ENCODE measurements at regions not wholly inside any gene's neighbourhood (a gene's known extent, or its start where the extent isn't known, plus 50 kb on each side); places are given as distances from the start of the nearest gene placed in this dataset.

- TF ChIP-seq CTCF (IDR thresholded peaks at IDR 0.05; ENCODE audit: low read depth, low read length, poor library complexity, severe bottlenecking) (no peak), EZH2phosphoT487 (IDR thresholded peaks at IDR 0.05; ENCODE audit: borderline replicate concordance, low read length) (no peak)
Observed at GRCh38 chr4:19248023-19248422, 1003.7 kb upstream of the SLIT2 start.

Measured in DOHH2 (cell line).